Liver (tissue), 3 donors: ENCODE measurements at regions not wholly inside any gene's neighbourhood (a gene's known extent, or its start where the extent isn't known, plus 50 kb on each side); places are given as distances from the start of the nearest gene placed in this dataset.

Source experiments
- CTCF ChIP-seq: fragments of 150-350 bp; IDR thresholded peaks from 2 replicates; pipeline ENCODE4 v1.5.1; 2017; ENCODE audit warnings: improper control_type of control experiment, low read depth, low read length; ENCODE audit not compliant: missing input control
- FOXA1 ChIP-seq: IDR thresholded peaks from 2 replicates; pipeline ENCODE4 v1.6.1; 2016; ENCODE audit warnings: antibody characterized with exemption
- GABPA ChIP-seq, 2 donors: IDR thresholded peaks in 1 of 2; conservative IDR thresholded peaks in 1 of 2; 2 replicates each; pipeline ENCODE4 v1.6.1; 2016; ENCODE audit warnings: antibody characterized with exemption in 2 of 2, mild to moderate bottlenecking in 1 of 2, moderate library complexity in 1 of 2
- HNF4G ChIP-seq: IDR thresholded peaks from 2 replicates; pipeline ENCODE4 v1.6.1; 2016; ENCODE audit warnings: antibody characterized with exemption
- MAX ChIP-seq: IDR thresholded peaks from 2 replicates; pipeline ENCODE4 v1.6.1; 2016; ENCODE audit warnings: antibody characterized with exemption
- RAD21 ChIP-seq, 2 donors: IDR thresholded peaks; 2 replicates each; pipeline ENCODE4 v1.6.1; 2016; ENCODE audit warnings: antibody characterized with exemption in 2 of 2, mild to moderate bottlenecking in 2 of 2
- RXRA ChIP-seq, 2 donors: IDR thresholded peaks; 2 replicates each; pipeline ENCODE4 v1.6.1; 2017 to 2018; ENCODE audit warnings: antibody characterized with exemption in 2 of 2, mild to moderate bottlenecking in 1 of 2
- SP1 ChIP-seq: IDR thresholded peaks from 2 replicates; pipeline ENCODE4 v1.6.1; 2018; ENCODE audit warnings: antibody characterized with exemption, mild to moderate bottlenecking
- TAF1 ChIP-seq: conservative IDR thresholded peaks from 2 replicates; pipeline ENCODE4 v1.6.1; 2016; ENCODE audit warnings: antibody characterized with exemption, mild to moderate bottlenecking
- YY1 ChIP-seq: IDR thresholded peaks from 2 replicates; pipeline ENCODE4 v1.6.1; 2016; ENCODE audit warnings: antibody characterized with exemption, mild to moderate bottlenecking
- donor health status: healthy.
- donor health status: healthy.

GRCh38 chr16:66219491-66219890 lies 147.0 kb upstream of the CDH5 start:
- TF ChIP-seq CTCF = no peak
- TF ChIP-seq MAX = no peak
- no peak for TF ChIP-seq SP1
- TF ChIP-seq RAD21 (IDR thresholded peaks at IDR 0.05) = no peak
- no peak for TF ChIP-seq RXRA (IDR thresholded peaks at IDR 0.05)
- no peak for TF ChIP-seq GABPA (IDR thresholded peaks at IDR 0.05 in 1 of 2, conservative IDR thresholded peaks at IDR 0.05 in 1 of 2)
- no peak for TF ChIP-seq HNF4G
- TF ChIP-seq FOXA1 = no peak
- no peak for TF ChIP-seq YY1
- no peak for TF ChIP-seq TAF1
